ENCODE measurements at regions not wholly inside any gene's neighbourhood (a gene's known extent, or its start where the extent isn't known, plus 50 kb on each side); places are given as distances from the start of the nearest gene placed in this dataset.

DNA sequence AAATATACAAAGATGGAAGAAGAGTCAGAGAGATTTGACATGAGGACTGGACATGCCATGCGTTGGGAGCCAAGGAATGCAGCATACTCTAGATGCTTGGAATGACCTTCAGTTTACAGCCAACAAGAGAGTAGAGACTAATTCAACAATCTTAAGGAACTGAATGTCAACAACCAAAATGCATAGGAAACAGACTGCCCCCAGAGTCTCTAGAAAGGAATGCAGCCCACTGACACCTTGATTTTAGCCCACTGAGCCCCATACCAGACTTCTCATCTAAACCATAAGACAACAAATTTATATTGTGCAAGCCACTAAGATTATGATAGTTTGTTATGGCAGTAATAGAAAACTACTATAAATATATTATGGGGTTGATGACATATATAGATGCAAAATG lies 611.2 kb downstream of the RPS29 start:
- TF ChIP-seq, protein P1, sequence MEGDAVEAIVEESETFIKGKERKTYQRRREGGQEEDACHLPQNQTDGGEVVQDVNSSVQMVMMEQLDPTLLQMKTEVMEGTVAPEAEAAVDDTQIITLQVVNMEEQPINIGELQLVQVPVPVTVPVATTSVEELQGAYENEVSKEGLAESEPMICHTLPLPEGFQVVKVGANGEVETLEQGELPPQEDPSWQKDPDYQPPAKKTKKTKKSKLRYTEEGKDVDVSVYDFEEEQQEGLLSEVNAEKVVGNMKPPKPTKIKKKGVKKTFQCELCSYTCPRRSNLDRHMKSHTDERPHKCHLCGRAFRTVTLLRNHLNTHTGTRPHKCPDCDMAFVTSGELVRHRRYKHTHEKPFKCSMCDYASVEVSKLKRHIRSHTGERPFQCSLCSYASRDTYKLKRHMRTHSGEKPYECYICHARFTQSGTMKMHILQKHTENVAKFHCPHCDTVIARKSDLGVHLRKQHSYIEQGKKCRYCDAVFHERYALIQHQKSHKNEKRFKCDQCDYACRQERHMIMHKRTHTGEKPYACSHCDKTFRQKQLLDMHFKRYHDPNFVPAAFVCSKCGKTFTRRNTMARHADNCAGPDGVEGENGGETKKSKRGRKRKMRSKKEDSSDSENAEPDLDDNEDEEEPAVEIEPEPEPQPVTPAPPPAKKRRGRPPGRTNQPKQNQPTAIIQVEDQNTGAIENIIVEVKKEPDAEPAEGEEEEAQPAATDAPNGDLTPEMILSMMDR (IDR thresholded peaks at IDR 0.05), result 0 out of 2 replicates have a peak, but pooled peaks have one; percentile 17
- TF ChIP-seq ZFX (IDR thresholded peaks at IDR 0.05; ENCODE audit: borderline replicate concordance), result no peak
- no peak overlapping the region for H3K27ac ChIP-seq

DNA sequence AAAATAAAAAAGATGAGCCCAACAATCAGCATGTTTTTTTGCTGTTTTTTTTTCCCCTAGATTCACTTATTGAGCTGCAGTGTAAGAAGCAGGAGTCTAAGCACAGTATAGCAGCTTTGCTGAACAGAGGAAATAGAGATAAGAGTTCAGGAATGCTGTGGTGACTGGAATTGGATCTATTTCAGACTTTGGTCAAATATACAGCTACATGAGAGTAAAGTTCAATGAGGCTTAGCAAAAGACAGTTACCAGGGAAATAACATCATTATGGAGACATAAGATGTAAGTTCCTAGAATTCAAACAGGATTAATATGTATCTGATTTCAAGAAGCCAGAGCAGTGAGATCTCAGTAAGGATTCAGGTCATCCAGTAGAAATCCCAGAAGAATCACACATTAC lies 613.0 kb downstream of the RPS29 start:
- TF ChIP-seq, protein P1 (IDR thresholded peaks at IDR 0.05), result no peak
- TF ChIP-seq ZFX (IDR thresholded peaks at IDR 0.05; ENCODE audit: borderline replicate concordance), result no peak
- H3K27ac ChIP-seq, result no peak overlapping the region

DNA sequence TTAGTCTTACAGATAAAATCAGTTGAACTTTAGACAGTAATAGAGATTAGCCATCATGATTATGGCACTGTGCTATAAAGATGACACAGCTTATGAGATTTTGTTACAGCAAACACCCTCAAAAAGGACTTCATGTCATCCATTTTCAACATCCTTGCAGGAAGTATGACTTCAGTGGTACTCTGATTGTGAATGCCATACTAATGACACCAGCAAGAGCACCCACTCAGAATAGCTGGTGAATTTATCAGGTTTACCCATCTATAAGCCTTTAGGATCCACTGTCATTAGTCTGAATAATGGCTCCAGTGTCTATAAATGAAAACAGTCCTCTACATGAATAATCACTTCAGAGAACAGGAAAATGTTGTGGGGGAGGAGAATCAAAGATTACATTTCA lies 615.2 kb downstream of the RPS29 start:
- peak overlapping the region; percentile 45 for H3K27ac ChIP-seq
- TF ChIP-seq ZFX (IDR thresholded peaks at IDR 0.05; ENCODE audit: borderline replicate concordance), result no peak
- TF ChIP-seq, protein P1 (IDR thresholded peaks at IDR 0.05), result no peak

DNA sequence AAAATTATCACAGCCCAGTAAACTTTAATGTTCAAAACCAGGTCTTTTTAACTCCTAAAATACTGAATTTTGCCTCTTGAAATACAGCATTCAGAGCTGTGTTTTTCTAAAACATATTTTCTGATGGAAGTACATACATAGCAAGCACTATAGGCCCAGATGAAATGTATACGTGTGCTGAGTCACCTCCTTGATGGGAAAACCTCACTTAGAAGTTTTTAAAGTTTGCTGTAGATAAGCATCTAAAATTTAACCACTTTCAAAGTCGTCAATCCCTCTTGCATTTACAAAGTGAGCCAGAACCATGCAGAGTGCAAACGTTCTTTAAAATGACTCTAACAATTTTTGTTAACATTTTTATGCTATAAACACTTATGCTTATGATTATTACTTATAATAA lies 618.8 kb downstream of the RPS29 start:
- H3K27ac ChIP-seq, result no peak overlapping the region
- TF ChIP-seq ZFX (IDR thresholded peaks at IDR 0.05; ENCODE audit: borderline replicate concordance), result no peak
- TF ChIP-seq, protein P1 (IDR thresholded peaks at IDR 0.05), result no peak

DNA sequence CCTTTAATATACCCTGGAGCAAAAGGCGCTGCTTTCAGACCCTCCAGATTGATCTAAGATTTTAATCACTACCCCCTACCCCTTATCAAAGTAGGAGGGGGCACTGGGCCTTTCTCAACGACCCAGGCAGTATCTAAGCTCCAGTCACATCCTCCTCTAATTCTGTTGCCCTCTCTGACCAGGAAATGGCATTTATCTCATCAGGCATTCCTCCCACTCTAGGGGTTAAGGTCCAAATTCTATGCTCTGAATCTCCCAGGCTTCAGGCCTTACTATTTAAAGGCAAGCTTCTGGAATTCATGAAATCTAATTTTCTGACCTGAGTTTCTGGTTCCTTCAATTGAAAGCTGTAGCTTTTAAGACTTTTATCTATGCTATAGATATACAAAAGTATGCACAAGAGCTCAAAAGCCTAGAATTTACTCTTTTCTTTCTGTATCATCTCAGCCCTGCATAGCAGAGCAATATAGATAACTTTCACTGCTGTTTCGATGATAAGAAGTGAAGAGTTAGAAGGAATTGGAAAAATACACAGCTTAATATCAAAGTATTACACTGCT lies 622.9 kb downstream of the RPS29 start:
- TF ChIP-seq, protein P1 (IDR thresholded peaks at IDR 0.05), result no peak
- TF ChIP-seq ZFX (IDR thresholded peaks at IDR 0.05; ENCODE audit: borderline replicate concordance), result no peak
- no peak overlapping the region for H3K27ac ChIP-seq

DNA sequence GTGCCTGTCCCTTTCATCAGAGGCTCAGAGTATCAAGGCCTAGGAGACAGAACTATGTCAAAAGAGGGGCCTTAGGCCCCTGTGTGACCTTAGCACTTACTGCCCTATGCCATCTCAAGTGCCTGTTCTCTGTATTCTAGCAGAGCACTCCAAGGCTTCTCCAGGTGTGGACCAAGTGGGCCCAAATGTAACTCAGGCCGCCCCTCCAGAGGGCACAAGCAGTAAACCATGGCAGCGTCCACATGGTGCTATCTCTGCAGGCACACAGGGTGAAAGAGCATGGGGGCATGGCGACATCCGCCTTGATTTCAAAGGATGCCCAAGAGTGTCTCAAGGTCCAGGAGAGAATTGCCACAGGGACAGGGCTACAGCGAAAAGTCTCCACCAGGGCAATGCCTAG lies 628.7 kb downstream of the RPS29 start:
- no peak overlapping the region for H3K27ac ChIP-seq
- no peak for TF ChIP-seq ZFX (IDR thresholded peaks at IDR 0.05; ENCODE audit: borderline replicate concordance)
- TF ChIP-seq, protein P1 (IDR thresholded peaks at IDR 0.05), result no peak

DNA sequence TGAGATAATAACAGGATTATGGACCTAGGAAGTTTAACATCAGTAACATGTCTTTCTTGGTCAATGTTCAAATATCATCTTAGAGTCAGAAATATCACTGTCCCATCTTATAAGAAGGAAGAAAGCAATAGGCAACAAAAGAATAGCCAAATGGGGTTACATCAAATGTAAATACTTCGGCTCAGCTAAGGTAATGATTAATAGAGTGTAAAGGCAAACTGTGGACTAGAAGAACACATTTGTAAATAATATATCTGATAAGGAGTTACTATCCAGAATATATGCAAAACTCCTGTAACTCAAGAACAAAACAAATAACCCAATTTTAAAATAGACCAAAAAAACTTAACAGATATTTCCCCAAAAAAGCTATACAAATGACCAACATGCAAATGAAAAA lies 630.3 kb downstream of the RPS29 start:
- no peak for TF ChIP-seq ZFX (IDR thresholded peaks at IDR 0.05; ENCODE audit: borderline replicate concordance)
- TF ChIP-seq, protein P1 (IDR thresholded peaks at IDR 0.05), result no peak
- H3K27ac ChIP-seq, result peak overlapping the region; percentile 45

Measured in 22Rv1 (cell line).